HEK293 (cell line): ENCODE measurements at regions not wholly inside any gene's neighbourhood (a gene's known extent, or its start where the extent isn't known, plus 50 kb on each side); places are given as distances from the start of the nearest gene placed in this dataset.

ENCODE experiments used
- BCL6B ChIP-seq: fragments of 450-650 bp; formaldehyde crosslinking; IDR thresholded peaks from 2 replicates; pipeline ENCODE4 v1.5.1; 2017; ENCODE audit warnings: missing biosample characterization, missing genetic modification characterization
- REST ChIP-seq: fragments of 450-650 bp; formaldehyde crosslinking; IDR thresholded peaks from 2 replicates; pipeline ENCODE4 v1.5.1; 2016; ENCODE audit warnings: missing biosample characterization, missing genetic modification characterization
- ZFP41 ChIP-seq: fragments of 450-650 bp; formaldehyde crosslinking; IDR thresholded peaks from 2 replicates; pipeline ENCODE4 v1.5.1; 2016; ENCODE audit warnings: missing biosample characterization, missing genetic modification characterization, borderline replicate concordance

GRCh38 chr2:128392207-128392606, 73.5 kb upstream of the HS6ST1 start:
- TF ChIP-seq BCL6B (tag by site-specific recombination) = no peak
- no peak for TF ChIP-seq REST (tag by site-specific recombination)
- no peak for TF ChIP-seq ZFP41 (tag by site-specific recombination)
